ENCODE measurements at regions not wholly inside any gene's neighbourhood (a gene's known extent, or its start where the extent isn't known, plus 50 kb on each side); places are given as distances from the start of the nearest gene placed in this dataset.

GRCh38 chr6:4451718-4452117 lies 316.3 kb upstream of the ECI2 start:
- TF ChIP-seq EZH2 (IDR thresholded peaks at IDR 0.05) (no peak), POLR2AphosphoS5 (IDR thresholded peaks at IDR 0.05; ENCODE audit: borderline replicate concordance, low read depth, low read length) (no peak), FOXP2 (optimal IDR thresholded peaks at IDR 0.05; ENCODE audit: control extremely low read depth, extremely low read length, insufficient read depth) (no peak)

Measured in SK-N-MC (cell line).